GM21360 (cell line): ENCODE measurements at regions not wholly inside any gene's neighbourhood (a gene's known extent, or its start where the extent isn't known, plus 50 kb on each side); places are given as distances from the start of the nearest gene placed in this dataset.
"Not testable (repeated sequence)": the region's sequence is repeated elsewhere in the genome, so short reads cannot be mapped to it uniquely, and the experiment has no call there.

Source experiments
- ATAC-seq: cut with Tn5 transposase; IDR thresholded peaks from one replicate; pipeline ENCODE4 v1.9.1; 2021; ENCODE audit warnings: mild to moderate bottlenecking, moderate library complexity; ENCODE audit not compliant: unreplicated experiment

GRCh38 chr14:105707723-105708151, 181.4 kb downstream of the TMEM121 start:
- ATAC-seq, result not testable (repeated sequence)

GRCh38 chr14:105708251-105709134, 182.1 kb downstream of the TMEM121 start:
- not testable (repeated sequence) for ATAC-seq

GRCh38 chr14:105709281-105710118, 183.1 kb downstream of the TMEM121 start:
- ATAC-seq, result no peak

DNA sequence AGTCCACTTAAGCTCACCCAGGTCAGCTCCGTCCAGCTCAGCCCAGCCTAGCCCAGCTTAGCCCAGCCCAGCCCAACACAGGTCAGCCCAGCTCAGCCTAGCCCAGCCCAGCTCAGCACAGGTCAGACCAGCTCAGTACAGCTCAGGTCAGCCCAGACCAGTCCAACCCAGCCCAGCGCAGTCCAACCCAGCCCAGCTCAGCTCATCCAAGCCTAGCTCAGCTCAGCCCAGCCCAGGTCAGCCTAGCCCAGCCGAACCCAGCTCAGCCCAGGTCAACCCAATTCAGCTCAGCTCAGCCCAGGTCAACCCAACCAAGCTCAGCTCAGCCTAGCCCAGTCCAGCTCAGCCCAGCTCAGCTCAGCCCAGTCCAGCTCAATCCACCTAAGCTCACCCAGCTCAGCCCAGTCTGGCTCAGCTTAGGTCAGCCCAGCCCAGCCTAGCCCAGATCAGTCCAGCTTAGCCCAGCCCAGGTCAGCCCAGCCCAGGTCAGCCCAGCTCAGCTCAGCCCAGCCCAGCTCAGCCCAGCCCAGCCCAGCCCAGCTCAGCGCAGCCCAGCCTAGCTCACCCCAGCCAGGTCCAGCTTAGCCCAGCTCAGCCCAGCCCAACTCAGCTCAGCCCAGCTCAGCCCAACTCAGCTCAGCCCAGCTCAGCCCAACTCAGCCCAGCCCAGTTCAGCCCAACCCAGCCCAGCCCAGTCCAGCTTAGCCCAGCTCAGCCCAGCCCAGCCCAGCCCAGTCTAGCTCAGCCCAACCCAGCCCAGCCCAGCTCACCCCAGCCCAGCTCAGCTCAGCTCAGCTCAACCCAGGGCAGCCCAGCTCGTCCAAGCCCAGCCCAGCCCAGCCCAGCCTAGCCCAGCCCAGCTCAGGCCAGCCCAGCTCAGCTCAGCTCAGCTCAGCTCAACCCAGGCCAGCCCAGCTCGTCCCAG, 184.0 kb downstream of the TMEM121 start:
- ATAC-seq, result no peak

GRCh38 chr14:105711044-105711620, 184.7 kb downstream of the TMEM121 start:
- ATAC-seq, result no peak

DNA sequence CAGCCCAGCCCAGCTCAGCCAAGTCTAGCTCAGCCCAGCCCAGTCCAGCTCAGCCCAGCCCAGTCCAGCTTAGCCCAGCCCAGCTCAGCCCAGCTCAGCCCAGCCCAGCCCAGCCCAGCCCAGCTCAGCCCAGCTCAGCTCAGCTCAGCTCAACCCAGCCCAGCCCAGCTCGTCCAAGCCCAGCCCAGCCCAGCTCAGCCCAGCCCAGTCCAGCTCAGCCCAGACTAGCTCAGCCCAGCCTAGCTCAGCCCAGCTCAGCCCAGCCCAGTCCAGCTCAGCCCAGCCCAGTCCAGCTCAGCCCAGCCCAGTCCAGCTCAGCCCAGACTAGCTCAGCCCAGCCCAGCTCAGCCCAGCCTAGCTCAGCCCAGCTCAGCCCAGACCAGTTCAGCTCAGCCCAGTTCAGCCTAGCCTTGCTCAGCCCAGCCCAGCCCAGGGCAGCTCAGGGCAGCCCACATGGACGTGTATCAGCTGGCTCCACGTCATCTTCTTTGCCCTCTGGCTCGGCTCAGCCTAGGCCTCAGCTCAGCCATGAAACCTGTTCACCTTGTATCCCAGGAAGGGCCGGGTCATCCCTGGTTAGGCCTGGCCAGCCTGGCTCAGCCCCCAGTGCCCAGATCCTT, 185.6 kb downstream of the TMEM121 start:
- no peak for ATAC-seq

GRCh38 chr14:105712670-105713069, 186.3 kb downstream of the TMEM121 start:
- ATAC-seq, result not testable (repeated sequence)

DNA sequence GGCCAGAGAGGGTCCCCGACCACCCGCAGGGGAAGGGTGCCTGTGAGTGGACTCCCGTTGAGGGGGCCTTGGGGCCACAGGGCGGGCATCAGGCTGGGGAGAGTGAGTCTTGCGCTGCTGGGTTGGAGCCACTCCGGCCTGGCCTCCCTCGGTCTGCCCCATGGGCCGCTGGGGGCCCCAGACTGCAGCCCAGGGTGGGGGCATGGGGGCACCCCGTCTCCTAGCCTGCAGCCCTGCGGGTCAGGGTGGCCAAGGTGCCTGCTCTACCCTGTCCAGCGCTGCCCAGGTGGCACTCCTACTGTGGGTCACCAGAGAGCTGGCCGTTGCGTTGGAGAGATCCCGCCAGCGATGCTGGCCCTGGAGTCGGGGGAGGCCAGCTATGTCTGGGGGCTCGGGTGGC, 186.8 kb downstream of the TMEM121 start:
- not testable (repeated sequence) for ATAC-seq

DNA sequence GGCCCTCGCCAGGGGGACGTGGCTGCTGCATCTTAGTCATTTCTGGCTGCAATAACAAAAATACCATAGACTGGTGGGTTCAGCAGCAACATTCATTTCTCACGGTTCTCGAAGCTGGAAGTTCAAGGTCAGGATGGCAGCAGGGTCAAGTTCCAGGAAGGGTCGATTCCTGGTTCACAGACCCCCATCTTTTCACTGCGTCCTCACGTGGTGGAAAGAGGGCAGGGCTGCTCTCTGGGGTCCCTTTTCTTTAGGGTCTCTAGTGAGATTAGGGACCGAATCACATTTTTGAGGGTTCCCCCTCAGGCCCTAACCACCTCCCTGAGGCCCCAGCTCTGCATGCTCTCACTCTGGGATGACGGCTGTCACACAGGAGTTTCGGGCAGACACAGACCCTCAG, 187.5 kb downstream of the TMEM121 start:
- ATAC-seq, result not testable (repeated sequence)

DNA sequence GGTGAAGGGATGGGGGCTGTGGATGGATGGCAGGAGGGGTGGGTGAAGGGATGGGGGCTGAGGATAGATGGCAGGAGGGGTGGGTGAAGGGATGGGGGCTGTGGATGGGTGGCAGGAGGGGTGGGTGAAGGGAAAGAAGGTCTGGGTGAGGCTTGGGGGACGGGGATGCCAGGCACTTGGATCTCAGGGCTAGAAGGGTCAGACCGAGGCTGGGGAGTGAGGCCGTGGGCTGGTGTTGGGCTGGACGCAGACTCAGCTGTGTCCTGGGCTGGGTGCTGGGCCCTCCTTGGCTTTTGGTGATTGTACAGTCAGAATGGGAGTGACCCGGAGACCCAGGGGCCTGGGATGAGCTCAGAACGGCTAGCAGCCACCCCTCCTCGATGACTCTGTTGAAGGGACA, 192.4 kb downstream of the TMEM121 start:
- not testable (repeated sequence) for ATAC-seq

GRCh38 chr14:105720106-105720505, 193.7 kb downstream of the TMEM121 start:
- not testable (repeated sequence) for ATAC-seq

DNA sequence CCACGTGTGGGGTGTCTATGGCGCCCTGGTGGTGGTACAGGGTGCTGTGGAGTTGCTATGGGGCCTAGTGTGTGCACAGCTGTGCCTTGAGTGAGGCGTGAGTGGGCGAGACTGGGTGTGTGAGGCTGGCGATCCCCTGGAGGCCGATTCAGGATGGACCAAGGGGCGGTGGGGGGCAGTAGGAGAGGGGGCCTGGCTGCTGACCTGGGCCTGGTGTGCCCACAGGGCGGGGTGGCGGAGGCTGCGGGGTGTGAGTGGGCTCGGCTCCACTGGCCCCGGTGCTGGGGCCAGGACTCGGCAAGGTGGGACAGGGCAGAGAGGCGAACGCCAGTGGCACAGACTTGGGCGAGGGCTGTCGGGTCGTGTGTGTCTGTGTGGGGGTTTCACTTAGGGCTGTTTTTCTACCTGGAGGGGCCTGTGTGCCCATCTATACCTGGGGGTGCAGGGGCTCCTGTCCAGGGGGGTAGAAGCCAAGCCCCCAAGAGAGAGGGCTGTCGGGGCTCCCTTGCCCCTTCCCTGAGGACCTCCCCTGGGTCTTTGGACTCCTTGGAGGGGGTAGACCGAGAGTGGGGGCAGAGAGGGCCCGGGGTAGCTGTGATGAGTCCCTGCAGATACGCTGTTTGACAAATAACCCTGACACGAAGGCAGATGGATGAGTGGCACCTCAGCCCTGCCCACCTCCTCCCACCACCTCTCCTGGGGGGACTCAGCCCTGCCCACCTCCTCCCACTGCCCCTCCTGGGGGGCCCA, 194.6 kb downstream of the TMEM121 start:
- not testable (repeated sequence) for ATAC-seq

GRCh38 chr14:105721602-105721970, 195.2 kb downstream of the TMEM121 start:
- ATAC-seq, result not testable (repeated sequence)

- not testable (repeated sequence) for ATAC-seq
Measured at GRCh38 chr14:105721996-105722709, 195.8 kb downstream of the TMEM121 start.

DNA sequence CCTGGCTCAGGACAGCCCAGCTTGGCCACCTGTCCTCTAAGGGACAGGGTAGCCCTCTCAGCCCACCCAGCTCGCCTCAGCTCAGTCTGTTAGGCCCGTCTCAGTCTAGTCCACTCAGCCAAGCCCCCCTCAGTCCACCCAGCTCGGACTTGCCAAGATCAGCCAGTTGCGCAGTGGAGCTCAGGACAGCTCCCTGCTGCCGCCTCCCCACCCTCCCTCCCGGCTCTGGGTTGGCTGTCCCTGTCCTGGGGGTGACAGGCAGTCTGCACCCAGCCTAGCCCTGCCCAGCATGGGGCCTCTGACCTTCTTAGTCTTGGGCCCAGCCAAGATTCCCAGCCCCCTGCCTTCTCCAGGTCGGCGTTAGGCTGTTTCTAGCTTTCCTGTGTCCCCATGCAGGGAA, 196.9 kb downstream of the TMEM121 start:
- ATAC-seq, result not testable (repeated sequence)

- ATAC-seq, result not testable (repeated sequence)
Measured at GRCh38 chr14:105723776-105724175, 197.4 kb downstream of the TMEM121 start.

DNA sequence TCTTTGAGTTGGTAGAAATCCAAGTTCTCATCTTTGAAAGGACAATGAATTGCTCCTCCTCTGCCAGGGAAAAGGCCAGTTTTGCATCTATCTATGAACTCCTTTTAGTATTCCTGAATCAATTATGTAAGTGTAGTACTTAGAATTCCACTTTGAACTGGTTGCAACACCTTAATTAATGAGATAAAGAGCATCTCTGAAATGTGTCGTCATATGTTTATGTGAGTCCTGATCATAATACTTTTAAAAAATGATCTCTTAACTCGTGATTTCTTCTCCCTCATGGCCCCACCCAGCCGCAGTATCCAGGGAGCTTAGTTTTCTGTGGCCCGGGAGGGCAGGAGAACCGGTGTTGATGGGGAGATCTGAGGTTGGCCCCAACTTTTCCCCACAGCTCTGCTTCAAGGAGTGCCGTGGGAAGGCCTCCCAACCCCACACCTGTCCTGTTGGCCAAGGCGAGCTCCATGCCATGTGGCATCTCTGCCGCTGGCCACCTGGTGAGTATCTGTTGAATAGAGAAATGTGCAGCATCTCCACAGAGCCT, 203.5 kb downstream of the TMEM121 start:
- not testable (repeated sequence) for ATAC-seq

DNA sequence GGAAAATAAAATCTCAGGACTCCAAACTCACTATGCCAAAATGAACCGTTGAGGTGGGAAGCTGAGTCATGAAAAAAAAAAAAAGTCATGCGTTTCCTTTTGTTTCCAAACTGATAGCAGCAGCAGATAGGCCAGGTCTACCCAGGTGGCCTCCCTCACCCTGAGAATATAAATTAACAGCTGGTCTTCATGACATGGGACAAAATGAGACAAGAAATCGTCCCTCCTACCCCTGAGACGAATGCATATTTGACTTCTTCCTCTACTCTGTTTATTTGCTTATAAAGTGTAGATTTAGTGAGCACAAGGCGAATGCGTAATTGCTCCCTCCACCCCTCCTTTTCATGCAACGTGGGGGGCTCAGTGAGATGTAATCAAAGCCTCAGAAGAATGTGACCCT, 204.3 kb downstream of the TMEM121 start:
- not testable (repeated sequence) for ATAC-seq
